AG10803 (cell line): ENCODE measurements at regions not wholly inside any gene's neighbourhood (a gene's known extent, or its start where the extent isn't known, plus 50 kb on each side); places are given as distances from the start of the nearest gene placed in this dataset.

Source experiments
- DNase-seq: peaks from one replicate; pipeline ENCODE4 v3.0.0; 2010; ENCODE audit warnings: low read depth
- H3K4me3 ChIP-seq: 2 replicates; pipeline ENCODE4 v1.5.1; 2011; ENCODE audit warnings: mild to moderate bottlenecking, low read length, control low read depth
- CTCF ChIP-seq: conservative IDR thresholded peaks from 2 replicates; pipeline ENCODE4 v1.5.1; 2011; ENCODE audit warnings: mild to moderate bottlenecking, low read length, control low read depth, inconsistent platforms

GRCh38 chr2:120914839-120915521 lies 179.3 kb downstream of the GLI2 start:
- peak; percentile 21; the same call in 1 of the 2 replicates for TF ChIP-seq CTCF
- H3K4me3 ChIP-seq: no peak overlapping the region
- DNase-seq: peak; percentile 94

- no peak for TF ChIP-seq CTCF
- DNase-seq: no peak
- H3K4me3 ChIP-seq: no peak overlapping the region
Observed at GRCh38 chr2:120915670-120916069, 180.0 kb downstream of the GLI2 start.

GRCh38 chr2:120916446-120916845 lies 180.8 kb downstream of the GLI2 start:
- no peak for TF ChIP-seq CTCF
- DNase-seq: no peak
- H3K4me3 ChIP-seq: no peak overlapping the region

GRCh38 chr2:120917886-120918285 lies 182.2 kb downstream of the GLI2 start:
- no peak overlapping the region for H3K4me3 ChIP-seq
- DNase-seq: peak; percentile 70
- TF ChIP-seq CTCF: no peak

GRCh38 chr2:120919216-120919615 lies 183.5 kb downstream of the GLI2 start:
- no peak for TF ChIP-seq CTCF
- DNase-seq: no peak
- H3K4me3 ChIP-seq: no peak overlapping the region

GRCh38 chr2:120919771-120920453 lies 184.2 kb downstream of the GLI2 start:
- TF ChIP-seq CTCF: no peak
- peak; percentile 76 for DNase-seq
- H3K4me3 ChIP-seq: peak overlapping the region; percentile 24
